GM23338 (cell line): ENCODE measurements at regions not wholly inside any gene's neighbourhood (a gene's known extent, or its start where the extent isn't known, plus 50 kb on each side); places are given as distances from the start of the nearest gene placed in this dataset.

Experiments used
- ATAC-seq: fragments of 200-7000 bp; cut with Tn5 transposase; 3 replicates; pipeline ENCODE4 v1.9.1; 2020
- DNase-seq: peaks from one replicate; pipeline ENCODE4 v3.0.0-alpha.2; 2015; ENCODE audit warnings: low spot score
- H2AFZ ChIP-seq: fragments of 200-600 bp; sonication (generic); 2 replicates; pipeline ENCODE4 v1.8.0; 2016; ENCODE audit warnings: antibody characterized with exemption, mild to moderate bottlenecking, moderate library complexity
- H3F3A ChIP-seq: fragments of 200-600 bp; sonication (generic); replicated peaks from 2 replicates; pipeline ENCODE4 v1.8.0; 2017; ENCODE audit warnings: antibody characterized with exemption, mixed run types, low read depth
- H3K27ac ChIP-seq: fragments of 200-600 bp; sonication (generic); 2 replicates; pipeline ENCODE4 v1.6.1; 2016; ENCODE audit warnings: low read depth
- H3K27me3 ChIP-seq: fragments of 200-600 bp; sonication (generic); 2 replicates; pipeline ENCODE4 v1.8.0; 2016; ENCODE audit warnings: mild to moderate bottlenecking, mixed run types, moderate library complexity; ENCODE audit not compliant: insufficient read depth
- H3K36me3 ChIP-seq: fragments of 200-600 bp; sonication (generic); 2 replicates; pipeline ENCODE4 v1.8.0; 2016; ENCODE audit warnings: mild to moderate bottlenecking; ENCODE audit not compliant: insufficient read depth
- H3K4me1 ChIP-seq: fragments of 200-600 bp; sonication (generic); 2 replicates; pipeline ENCODE4 v1.8.0; 2016; ENCODE audit warnings: mild to moderate bottlenecking, moderate library complexity; ENCODE audit not compliant: insufficient read depth
- H3K4me2 ChIP-seq: fragments of 200-600 bp; sonication (generic); 2 replicates; pipeline ENCODE4 v1.7.1; 2017; ENCODE audit warnings: mixed run types
- H3K4me3 ChIP-seq: fragments of 200-600 bp; sonication (generic); 2 replicates; pipeline ENCODE4 v1.6.1; 2016; ENCODE audit warnings: mixed run types
- H3K79me2 ChIP-seq: fragments of 200-600 bp; sonication (generic); replicated peaks from 2 replicates; pipeline ENCODE4 v1.8.0; 2017; ENCODE audit warnings: mild to moderate bottlenecking; ENCODE audit not compliant: insufficient read depth
- H3K9me2 ChIP-seq: fragments of 200-600 bp; sonication (generic); 2 replicates; pipeline ENCODE4 v1.8.0; 2017; ENCODE audit not compliant: insufficient read depth
- H4K20me1 ChIP-seq: fragments of 200-600 bp; sonication (generic); replicated peaks from 2 replicates; pipeline ENCODE4 v1.8.0; 2017; ENCODE audit warnings: mild to moderate bottlenecking; ENCODE audit not compliant: insufficient read depth
- H3K27ac Mint-ChIP-seq: 2 replicates; pipeline ENCODE4 v1.8.0; 2020; ENCODE audit warnings: inconsistent platforms, mild to moderate bottlenecking, moderate library complexity, mixed read lengths
- H3K27me3 Mint-ChIP-seq: 3 replicates; pipeline ENCODE4 v1.8.0; 2022; ENCODE audit warnings: low read depth, mild to moderate bottlenecking, moderate library complexity, mixed read lengths, inconsistent platforms; ENCODE audit not compliant: insufficient read depth, poor library complexity
- H3K36me3 Mint-ChIP-seq: 3 replicates; pipeline ENCODE4 v1.8.0; 2021; ENCODE audit warnings: low read depth, mild to moderate bottlenecking, inconsistent platforms, moderate library complexity, mixed read lengths
- H3K4me1 Mint-ChIP-seq: 3 replicates; pipeline ENCODE4 v1.8.0; 2020; ENCODE audit warnings: mild to moderate bottlenecking, inconsistent platforms, mixed read lengths
- H3K4me3 Mint-ChIP-seq: 3 replicates; pipeline ENCODE4 v1.8.0; 2021; ENCODE audit warnings: moderate library complexity, mild to moderate bottlenecking, inconsistent platforms, mixed read lengths
- H3K9me3 Mint-ChIP-seq: 3 replicates; pipeline ENCODE4 v1.8.0; 2020; ENCODE audit warnings: moderate library complexity, mild to moderate bottlenecking, inconsistent platforms, mixed read lengths
- CREB1 ChIP-seq: fragments of 250-450 bp; sonication (Bioruptor Pico); IDR thresholded peaks from 2 replicates; pipeline ENCODE4 v1.5.0; 2020; ENCODE audit warnings: low read depth, mild to moderate bottlenecking, moderate library complexity
- CTCF ChIP-seq, 2 experiments: fragments of 200-600 bp in 1 of 2; sonication (generic) in 1 of 2; conservative IDR thresholded peaks; 2 replicates each; pipeline versions ENCODE4 v1.5.1 to v1.6.1; 2016 to 2017; ENCODE audit warnings: antibody characterized with exemption in 2 of 2, low read depth in 2 of 2, mild to moderate bottlenecking in 2 of 2, moderate library complexity in 1 of 2
- EZH2 ChIP-seq: fragments of 200-600 bp; sonication (generic); IDR thresholded peaks from one replicate; pipeline ENCODE4 v1.8.0; 2017; ENCODE audit warnings: antibody characterized with exemption, mild to moderate bottlenecking, low read depth; ENCODE audit not compliant: unreplicated experiment
- EZH2phosphoT487 ChIP-seq: fragments of 200-600 bp; sonication (generic); IDR thresholded peaks from one replicate; pipeline ENCODE4 v1.8.1; 2018; ENCODE audit warnings: antibody characterized with exemption; ENCODE audit not compliant: unreplicated experiment
- JUNB ChIP-seq: IDR thresholded peaks from one replicate; pipeline ENCODE4 v1.6.1; 2016; ENCODE audit warnings: antibody characterized with exemption; ENCODE audit not compliant: unreplicated experiment
- NANOG ChIP-seq: IDR thresholded peaks from 2 replicates; pipeline ENCODE4 v1.6.1; 2016; ENCODE audit warnings: antibody characterized with exemption, borderline replicate concordance
- POLR2AphosphoS5 ChIP-seq: IDR thresholded peaks from 2 replicates; pipeline ENCODE4 v1.6.1; 2016; ENCODE audit warnings: antibody characterized with exemption, low read depth
- STAT1 ChIP-seq: IDR thresholded peaks from one replicate; pipeline ENCODE4 v1.6.1; 2016; ENCODE audit warnings: antibody characterized with exemption; ENCODE audit not compliant: unreplicated experiment
- ZNF114 ChIP-seq: fragments of 250-450 bp; sonication (Bioruptor Pico); IDR thresholded peaks from 2 replicates; pipeline ENCODE4 v1.5.0; 2020; ENCODE audit warnings: mild to moderate bottlenecking, moderate library complexity
- ZNF331 ChIP-seq: fragments of 250-450 bp; sonication (Bioruptor Pico); IDR thresholded peaks from 2 replicates; pipeline ENCODE4 v1.5.0; 2020; ENCODE audit warnings: low read depth, mild to moderate bottlenecking, moderate library complexity
- ZNF462 ChIP-seq: fragments of 250-450 bp; sonication (Bioruptor Pico); IDR thresholded peaks from 2 replicates; pipeline ENCODE4 v1.5.0; 2020; ENCODE audit warnings: mild to moderate bottlenecking, moderate library complexity
- TF ChIP-seq, protein P1 (sequence below): IDR thresholded peaks from 2 replicates; pipeline ENCODE4 v1.6.1; 2016; ENCODE audit warnings: antibody characterized with exemption
- TF ChIP-seq, protein P2 (sequence below): IDR thresholded peaks from one replicate; pipeline ENCODE4 v1.6.1; 2018; ENCODE audit warnings: antibody characterized with exemption; ENCODE audit not compliant: unreplicated experiment

DNA sequence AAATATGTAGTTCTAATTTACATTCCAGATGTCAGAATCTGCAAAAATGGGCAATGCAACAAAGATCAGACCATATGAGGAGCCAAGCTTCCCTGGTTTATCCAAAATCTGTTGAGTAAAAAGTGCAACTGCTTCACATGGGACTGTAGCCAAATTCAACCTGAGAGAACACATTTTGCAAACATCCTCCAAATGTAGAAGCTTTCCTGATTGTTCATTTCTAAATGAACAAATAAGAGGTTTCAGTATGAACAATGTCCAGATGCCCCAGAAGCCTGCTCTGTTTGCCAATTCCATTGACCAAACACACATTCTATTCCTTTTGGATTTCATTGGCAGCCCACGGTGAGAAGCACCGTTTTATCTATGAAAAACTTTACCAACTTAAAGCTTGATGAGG lies 117.9 kb upstream of the OSR1 start:
- H3K27ac Mint-ChIP-seq = no peak overlapping the region
- DNase-seq (no peak), ATAC-seq (no peak)
- no peaks in the 10 kb centered on the region for H4K20me1 ChIP-seq
- H3K4me1 ChIP-seq = peaks cover 20% of the 10 kb centered on the region
- H3K4me3 ChIP-seq = no peak overlapping the region
- no peaks in the 10 kb centered on the region for H3K36me3 Mint-ChIP-seq
- no peaks in the 10 kb centered on the region for H3K36me3 ChIP-seq
- no peak overlapping the region for H3K27ac ChIP-seq
- H3K4me1 Mint-ChIP-seq = peaks cover 24% of the 10 kb centered on the region
- no peaks in the 10 kb centered on the region for H3K27me3 ChIP-seq
- H3K4me3 Mint-ChIP-seq = no peak overlapping the region
- H3K9me3 Mint-ChIP-seq = no peaks in the 10 kb centered on the region
- no peak for TF ChIP-seq EZH2phosphoT487
- TF ChIP-seq ZNF462 (CRISPR knock-in tag) = no peak
- TF ChIP-seq POLR2AphosphoS5 = no peak
- TF ChIP-seq STAT1 = no peak
- no peak for TF ChIP-seq CREB1 (CRISPR knock-in tag)
- TF ChIP-seq, protein P1, sequence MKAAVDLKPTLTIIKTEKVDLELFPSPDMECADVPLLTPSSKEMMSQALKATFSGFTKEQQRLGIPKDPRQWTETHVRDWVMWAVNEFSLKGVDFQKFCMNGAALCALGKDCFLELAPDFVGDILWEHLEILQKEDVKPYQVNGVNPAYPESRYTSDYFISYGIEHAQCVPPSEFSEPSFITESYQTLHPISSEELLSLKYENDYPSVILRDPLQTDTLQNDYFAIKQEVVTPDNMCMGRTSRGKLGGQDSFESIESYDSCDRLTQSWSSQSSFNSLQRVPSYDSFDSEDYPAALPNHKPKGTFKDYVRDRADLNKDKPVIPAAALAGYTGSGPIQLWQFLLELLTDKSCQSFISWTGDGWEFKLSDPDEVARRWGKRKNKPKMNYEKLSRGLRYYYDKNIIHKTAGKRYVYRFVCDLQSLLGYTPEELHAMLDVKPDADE = no peak
- no peak for TF ChIP-seq EZH2
- no peak for TF ChIP-seq CTCF (conservative IDR thresholded peaks at IDR 0.05; ENCODE audit: low read depth in 2 of 2)
- TF ChIP-seq, protein P2, sequence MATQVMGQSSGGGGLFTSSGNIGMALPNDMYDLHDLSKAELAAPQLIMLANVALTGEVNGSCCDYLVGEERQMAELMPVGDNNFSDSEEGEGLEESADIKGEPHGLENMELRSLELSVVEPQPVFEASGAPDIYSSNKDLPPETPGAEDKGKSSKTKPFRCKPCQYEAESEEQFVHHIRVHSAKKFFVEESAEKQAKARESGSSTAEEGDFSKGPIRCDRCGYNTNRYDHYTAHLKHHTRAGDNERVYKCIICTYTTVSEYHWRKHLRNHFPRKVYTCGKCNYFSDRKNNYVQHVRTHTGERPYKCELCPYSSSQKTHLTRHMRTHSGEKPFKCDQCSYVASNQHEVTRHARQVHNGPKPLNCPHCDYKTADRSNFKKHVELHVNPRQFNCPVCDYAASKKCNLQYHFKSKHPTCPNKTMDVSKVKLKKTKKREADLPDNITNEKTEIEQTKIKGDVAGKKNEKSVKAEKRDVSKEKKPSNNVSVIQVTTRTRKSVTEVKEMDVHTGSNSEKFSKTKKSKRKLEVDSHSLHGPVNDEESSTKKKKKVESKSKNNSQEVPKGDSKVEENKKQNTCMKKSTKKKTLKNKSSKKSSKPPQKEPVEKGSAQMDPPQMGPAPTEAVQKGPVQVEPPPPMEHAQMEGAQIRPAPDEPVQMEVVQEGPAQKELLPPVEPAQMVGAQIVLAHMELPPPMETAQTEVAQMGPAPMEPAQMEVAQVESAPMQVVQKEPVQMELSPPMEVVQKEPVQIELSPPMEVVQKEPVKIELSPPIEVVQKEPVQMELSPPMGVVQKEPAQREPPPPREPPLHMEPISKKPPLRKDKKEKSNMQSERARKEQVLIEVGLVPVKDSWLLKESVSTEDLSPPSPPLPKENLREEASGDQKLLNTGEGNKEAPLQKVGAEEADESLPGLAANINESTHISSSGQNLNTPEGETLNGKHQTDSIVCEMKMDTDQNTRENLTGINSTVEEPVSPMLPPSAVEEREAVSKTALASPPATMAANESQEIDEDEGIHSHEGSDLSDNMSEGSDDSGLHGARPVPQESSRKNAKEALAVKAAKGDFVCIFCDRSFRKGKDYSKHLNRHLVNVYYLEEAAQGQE = no peak
- TF ChIP-seq NANOG = no peak
- TF ChIP-seq JUNB = no peak
- TF ChIP-seq ZNF114 (CRISPR knock-in tag) = no peak
- TF ChIP-seq ZNF331 = no peak
- H3K27me3 Mint-ChIP-seq = no peaks in the 10 kb centered on the region
- no peak overlapping the region for H3K4me2 ChIP-seq
- no peak overlapping the region for H2AFZ ChIP-seq
- no peaks in the 10 kb centered on the region for H3K9me2 ChIP-seq
- no peaks in the 10 kb centered on the region for H3F3A ChIP-seq
- H3K79me2 ChIP-seq = no peaks in the 10 kb centered on the region
